ENCODE measurements at regions not wholly inside any gene's neighbourhood (a gene's known extent, or its start where the extent isn't known, plus 50 kb on each side); places are given as distances from the start of the nearest gene placed in this dataset.
"Not testable (repeated sequence)": the region's sequence is repeated elsewhere in the genome, so short reads cannot be mapped to it uniquely, and the experiment has no call there.

DNA sequence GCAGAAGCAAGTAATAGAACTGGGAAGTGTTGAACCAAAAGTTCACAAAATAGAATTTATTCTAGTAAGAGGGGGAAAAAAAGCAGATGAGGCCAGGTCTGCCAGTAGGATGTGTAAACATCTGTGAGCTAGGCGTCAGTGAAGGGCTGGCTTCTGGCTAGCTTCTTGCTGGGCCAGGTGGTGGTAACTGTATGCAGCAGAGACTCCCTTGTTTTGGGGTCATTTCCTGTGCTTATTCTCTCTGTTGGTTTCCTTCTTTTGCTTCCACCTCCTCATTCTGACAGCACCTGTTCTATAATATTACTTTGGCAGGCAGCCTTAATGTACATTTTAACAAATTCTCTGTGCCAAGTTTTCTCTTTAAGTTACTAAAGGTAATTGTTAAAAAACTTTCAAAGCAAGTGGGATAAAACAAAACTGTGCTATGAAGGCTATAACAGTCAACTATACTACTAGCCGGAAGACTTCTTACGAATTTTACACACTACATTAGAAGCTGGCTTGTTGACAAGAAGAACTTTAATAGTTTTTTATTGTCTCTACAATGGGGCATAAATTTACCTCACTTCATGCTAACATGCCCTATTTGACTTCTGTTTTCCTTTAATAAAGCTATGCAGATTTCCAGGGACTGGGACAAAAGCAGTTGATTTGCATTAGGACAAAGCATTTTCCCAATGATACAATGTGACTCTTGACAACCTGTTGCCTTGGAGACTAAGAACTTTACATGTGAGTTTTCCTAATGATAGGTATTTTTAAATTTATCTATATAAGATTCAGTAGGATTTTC, 318.8 kb upstream of the NAALADL2 start:
- DNase-seq (ENCODE audit: low read depth): no peak

DNA sequence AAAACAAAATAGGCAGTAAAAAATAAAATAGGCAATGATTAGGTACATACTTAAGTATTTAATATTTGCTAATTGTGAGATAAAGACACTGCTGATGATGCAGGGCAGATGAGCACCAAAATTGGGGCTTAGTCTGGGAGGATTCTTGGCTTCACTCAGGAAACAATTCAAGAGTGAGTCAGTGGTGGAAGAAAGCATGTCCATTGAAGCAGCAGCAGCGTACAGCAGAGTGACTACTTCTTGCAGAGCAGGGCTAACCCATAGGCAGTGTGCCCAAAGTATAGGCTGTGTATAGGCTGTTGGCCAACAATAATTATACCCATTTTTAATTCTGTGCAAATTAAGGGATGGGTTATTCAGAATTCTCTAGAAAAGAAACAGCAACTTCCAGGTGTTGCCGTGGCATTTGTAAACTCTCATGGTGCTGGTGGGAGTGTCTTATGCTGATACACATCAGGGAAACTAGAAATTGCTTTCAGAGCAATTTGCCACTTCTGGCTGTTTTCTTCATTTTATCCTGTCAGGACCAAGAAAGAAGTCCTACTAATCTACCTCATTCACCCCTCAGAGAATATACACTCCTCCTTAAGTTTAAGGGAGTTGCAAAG, 317.3 kb upstream of the NAALADL2 start:
- no peak for DNase-seq (ENCODE audit: low read depth)

DNA sequence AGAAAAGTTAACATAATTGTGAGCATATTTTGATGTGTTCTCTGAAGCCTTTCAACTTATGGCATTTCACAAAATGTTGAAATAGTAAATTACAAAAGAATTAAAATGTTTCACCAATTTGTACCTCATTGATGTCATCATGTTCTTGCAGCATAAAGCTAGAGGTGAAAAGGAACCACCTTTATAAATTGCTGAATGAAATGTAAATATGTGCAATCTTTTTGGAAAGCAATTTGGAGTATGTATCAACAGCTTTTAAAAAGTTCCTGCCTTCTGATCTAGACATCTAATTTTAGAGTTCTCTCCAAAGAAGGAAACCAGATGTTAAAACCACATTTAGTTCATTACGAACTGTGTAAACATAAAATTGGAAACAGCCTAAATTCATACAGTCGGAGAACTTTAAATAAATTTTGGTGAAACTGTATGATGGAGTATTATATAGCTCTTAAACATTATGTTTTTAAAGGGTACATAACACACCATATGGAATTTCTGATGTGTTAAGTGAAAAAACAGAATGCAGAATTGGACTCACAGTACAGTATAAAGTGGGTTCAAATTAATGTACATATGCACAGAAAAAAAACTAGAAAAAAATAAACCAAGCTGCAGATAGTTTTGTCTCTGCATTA, 311.2 kb upstream of the NAALADL2 start:
- DNase-seq (ENCODE audit: low read depth): no peak

DNA sequence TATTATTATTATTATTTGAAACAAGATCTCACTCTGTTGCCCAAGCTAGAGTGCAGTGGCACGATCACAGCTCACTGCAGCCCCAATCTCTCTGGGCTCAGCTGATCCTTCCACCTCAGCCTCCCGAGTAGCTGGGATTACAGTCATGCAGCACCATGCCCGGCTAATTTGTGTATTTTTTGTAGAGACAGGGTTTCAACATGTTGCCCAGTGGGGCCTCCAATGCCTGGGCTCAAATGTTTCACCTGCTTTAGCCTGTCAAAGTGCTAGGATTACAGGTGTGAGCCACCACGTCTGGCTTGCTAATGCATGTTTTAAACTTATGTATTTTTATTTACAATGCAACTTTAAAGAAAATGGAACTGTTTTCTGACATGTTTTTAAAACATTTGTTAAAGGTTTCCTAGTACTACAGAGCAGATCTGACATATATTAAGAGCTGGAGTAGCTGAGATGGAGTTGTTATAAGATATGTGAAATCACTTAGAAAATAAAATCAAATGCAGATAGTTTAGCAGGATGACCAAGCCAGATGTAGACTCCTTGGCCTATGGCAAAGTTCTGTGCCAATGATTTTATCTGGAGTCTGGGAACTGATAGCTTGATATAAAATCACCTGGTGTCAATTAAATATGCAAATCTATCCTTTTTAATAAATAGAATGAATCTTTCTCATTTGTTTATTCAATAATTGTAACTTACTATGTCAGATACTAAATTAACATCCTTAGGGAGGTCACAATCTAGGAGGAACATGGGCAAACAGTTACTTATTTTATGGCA, 310.1 kb upstream of the NAALADL2 start:
- no peak for DNase-seq (ENCODE audit: low read depth)

DNA sequence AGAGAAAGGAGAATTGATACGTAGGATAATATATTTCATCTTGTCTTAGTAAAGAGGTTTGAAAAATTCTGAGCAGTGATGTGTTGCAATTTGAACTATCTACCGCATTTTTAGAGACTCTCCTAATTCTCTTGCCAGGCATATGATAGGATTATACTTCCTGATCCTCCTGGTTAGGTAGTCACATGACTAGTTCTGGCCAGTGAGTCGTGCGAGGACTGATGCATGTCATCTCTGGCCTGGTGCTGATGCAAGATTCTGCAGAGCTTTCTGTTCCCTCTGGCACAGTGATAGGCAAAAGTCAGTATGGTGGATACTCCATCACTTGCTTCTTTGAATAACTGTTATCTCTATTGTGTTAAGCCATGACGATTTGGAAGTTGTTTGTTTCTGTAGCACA, 277.6 kb upstream of the NAALADL2 start:
- no peak for DNase-seq (ENCODE audit: low read depth)

DNA sequence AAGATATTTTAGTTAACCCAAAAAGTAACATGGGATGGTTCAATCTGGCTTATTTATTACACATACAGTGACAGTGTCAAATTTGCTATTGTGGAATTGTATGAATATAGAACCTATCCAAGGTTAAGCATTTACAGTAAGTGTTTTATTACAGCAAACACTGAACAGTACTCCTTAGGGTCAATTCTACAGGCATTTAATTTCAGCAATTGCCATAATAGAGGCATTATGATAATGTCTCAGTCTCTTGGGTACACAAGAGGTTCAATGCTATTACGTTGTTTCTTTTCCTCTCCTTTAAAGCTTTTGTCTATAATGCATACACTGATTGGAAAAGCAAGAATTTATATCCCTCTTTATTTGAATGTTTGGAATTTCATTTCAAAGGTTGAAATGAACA, 275.7 kb upstream of the NAALADL2 start:
- no peak for DNase-seq (ENCODE audit: low read depth)

DNA sequence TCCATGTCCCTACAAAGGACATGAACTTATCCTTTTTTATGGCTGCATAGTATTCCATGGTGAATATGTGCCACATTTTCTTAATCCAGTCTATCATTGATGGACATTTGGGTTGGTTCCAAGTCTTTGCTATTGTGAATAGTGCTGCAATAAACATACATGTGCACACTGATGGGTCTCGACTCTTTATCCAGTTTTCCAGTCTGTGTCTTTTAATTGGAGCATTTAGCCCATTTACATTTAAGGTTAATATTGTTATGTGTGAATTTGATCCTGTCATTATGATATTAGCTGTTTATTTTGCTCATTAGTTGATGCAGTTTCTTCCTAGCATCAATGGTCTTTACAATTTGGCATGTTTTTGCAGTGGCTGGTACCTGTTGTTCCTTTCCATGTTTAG, 272.0 kb upstream of the NAALADL2 start:
- not testable (repeated sequence) for DNase-seq (ENCODE audit: low read depth)

DNA sequence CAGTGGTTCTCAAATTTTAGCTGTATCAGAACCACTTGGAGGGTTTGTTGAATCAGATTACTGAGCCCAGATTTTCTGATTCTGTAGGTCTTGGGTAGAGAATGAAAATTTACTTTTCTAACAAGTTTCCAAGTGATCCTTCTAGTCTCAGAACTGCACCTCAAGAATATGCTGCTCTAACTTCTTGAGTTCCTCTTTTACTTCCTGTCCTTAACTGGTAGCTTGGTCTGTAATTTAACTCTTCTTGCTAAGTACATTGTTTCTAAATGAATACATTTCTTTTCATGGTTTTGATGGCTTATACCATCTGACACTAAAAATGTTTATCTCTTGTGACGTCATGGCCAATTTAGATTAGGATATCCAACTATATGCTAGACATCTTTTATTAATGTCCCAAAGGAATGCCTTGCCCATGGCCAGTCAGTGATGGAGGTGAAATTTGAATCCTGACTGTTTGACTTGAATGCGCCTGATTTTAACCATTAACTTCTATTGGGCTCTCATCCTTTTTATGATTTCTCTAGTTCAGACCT, 262.6 kb upstream of the NAALADL2 start:
- DNase-seq (ENCODE audit: low read depth): no peak

DNA sequence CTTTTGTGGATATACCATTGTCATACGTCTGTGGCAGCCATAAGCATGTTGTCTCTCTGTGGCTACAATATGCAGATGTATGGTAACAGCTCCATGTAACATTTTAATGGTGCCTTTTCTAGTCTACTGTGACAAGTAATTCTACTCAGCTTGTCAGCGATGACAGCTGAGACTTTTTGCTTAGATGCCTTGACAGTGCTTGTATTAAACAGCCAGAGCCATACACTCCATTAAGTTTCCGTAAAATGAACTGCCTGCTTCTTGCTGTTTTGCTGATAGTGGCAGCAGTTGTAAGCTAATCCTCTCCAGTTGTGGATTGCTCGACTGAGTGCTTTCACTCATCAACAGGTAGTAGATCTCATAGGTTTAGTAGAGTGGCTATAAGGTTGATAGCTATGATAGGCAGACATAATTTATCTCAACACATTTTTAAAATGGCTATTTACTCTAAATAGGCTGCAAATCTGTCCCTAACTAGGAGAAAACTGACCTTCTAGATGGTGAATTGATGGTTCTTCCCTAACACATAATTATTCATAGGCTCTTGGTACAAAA, 260.2 kb upstream of the NAALADL2 start:
- DNase-seq (ENCODE audit: low read depth): no peak

DNA sequence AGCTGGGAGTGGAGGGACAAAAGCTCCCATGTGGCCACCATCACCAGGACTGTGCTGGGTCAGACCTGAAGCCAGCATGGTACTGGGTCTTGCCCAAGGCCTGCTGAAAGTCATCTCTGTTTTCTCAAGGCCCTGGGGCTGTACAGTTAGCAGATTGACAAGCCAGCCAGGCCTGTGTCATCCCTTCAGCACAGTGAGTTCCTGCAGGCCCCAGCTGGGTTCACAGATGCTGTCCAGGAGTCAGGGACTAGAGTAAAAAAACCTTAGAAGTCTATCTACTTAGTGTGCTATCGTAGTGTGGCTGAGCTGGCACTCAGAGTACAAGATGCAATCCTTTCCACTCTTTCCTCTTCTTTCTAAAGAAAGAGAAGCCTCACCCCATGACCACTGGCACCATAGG, 246.0 kb upstream of the NAALADL2 start:
- no peak for DNase-seq (ENCODE audit: low read depth)

DNA sequence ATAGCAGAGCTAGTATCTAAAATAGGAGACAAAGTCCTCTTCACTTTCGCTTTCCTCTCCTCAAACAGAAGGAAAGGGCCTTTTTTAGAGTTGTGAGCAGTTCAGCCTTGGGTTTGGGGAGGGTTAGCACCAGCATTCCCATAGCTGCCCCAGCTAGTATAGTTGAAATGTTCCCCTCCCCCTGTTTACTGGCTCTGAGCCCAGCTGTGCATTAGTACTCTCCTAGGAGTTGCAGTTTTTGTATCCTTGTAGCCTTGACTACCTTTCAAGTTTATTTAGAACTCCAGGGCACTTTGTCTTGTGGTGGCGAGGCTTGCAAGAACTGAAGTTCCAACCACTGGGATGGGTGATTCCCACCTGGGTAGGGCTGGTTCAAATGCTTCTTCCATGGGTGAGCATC, 245.1 kb upstream of the NAALADL2 start:
- no peak for DNase-seq (ENCODE audit: low read depth)

DNA sequence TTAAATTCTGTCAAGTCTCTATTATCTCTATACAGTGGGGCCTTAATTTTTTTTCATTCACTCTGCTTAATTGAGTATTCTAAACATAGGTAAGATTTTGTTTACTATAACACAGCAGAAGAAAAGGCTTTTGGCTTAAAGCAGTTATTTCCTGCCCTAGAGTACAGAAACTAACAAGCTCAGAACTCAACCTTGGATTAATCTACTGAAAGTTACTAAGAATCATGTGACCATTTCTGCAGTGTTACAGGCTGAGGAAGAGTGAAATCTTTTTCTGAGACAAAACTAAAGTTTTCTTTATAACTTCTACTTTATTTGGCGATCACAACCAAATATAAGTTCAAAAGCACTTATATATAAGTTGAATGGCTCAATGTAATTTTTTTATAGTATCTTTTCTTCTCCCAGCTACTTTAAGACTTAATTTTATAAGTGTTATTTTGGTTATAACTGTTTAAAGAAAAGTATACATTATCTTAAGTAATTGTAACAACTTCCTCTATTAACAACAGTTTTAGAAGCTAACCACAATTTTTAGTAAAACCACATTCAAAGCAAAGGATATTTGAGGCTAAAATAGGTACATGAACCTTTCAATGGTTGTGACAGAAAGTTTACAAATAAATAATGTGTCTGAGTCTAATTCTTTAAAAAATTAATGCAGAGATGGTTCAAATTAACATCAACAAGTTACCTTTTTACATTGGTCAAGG, 240.6 kb upstream of the NAALADL2 start:
- DNase-seq (ENCODE audit: low read depth): no peak

DNA sequence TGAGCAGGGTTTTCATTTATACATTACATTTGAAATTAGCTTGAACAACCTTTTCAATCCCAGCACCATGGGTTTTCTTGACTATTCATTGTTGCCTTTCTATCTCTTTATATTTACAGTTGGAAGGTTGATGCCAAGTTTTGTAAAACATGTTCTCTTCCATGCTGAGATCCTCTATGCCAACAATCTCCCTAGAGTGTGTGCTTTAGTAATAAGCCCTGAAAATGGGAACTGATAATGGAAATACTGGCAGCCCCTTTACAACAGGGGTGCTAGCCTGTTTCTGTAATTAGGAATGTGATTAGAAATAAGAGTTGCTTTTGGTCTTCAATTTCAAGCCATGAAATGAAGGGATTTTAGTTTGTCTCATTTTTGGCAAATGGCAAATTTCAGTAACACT, 239.9 kb upstream of the NAALADL2 start:
- no peak for DNase-seq (ENCODE audit: low read depth)

DNA sequence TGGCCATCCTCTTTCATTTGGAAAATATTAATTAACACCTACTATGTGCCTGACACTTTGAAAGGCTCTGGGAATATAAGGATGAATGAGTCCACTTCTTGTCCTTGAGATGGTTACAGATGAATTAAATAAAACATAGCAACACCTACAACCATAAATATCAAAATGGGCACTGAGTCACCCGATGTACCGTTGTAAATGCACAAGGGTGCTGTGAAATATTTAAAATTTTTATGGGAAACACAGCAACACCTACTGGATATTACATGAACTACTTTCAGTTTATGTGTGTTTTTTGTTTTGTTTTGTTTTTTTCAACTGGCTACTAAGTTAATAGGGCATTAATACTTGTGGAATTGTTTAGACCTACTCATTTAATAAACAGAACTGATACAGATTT, 239.0 kb upstream of the NAALADL2 start:
- no peak for DNase-seq (ENCODE audit: low read depth)

DNA sequence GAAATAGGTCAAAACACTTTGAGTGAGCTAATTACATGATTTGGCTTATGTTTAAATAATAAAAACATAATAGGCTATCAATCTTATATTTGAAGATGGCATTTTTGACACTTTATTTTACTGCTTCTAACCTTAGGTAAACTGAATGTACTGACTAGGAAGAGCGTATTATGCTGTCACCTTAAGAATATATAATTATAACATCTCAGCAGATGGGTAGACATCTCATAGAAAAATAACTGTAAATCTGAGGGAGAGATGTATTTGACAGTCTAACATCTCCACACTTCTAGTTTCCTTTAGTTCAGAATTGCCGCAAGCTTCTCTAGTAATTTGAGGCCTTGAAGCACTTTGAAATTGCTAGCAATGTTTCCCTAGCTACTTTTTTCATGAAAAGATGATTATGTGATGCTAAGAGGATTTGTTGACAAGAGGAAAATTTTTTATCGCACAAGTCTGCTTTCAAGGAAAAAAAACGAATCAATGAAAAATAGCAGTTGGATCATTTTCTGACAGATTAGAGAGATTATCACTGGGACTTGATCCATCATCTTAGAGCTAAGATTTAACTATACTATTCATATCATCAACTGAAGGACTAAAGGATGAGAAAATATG, 238.2 kb upstream of the NAALADL2 start:
- DNase-seq (ENCODE audit: low read depth): no peak

DNA sequence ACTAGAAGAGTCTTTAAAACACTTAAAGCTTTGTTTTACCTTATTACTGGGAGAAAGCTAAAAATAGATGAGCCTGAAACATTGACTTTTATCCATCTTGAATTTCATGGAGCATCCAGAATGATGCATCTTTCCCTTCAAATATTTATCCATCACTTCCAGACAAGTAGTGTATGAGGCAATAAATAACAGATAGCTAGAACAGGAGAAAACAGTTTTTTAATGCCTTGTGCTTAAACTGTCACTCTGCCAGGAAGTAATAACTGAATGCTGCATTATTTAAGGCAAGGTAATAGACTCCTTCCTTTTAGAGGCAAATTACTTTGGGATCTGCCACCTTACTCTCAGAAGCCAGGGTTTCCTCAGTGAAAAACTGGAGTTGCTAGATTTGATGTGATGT, 225.8 kb upstream of the NAALADL2 start:
- DNase-seq (ENCODE audit: low read depth): no peak

DNA sequence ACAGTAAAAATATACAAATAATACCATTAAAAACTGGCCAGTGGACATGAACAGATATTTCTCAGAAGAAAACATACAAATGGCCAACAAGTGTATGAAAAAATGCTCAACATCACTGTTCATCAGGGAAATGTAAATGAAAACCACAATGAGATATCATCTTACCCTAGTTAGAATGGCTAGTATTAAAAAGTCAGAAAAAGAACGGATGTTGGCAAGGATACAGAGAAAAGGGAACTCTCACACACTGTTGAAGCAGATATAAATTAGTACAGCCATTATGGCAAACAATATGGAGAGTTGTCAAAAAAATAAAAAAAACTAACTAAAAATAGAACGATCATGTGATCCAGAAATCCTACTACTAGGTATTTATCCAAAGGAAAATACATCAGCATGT, 222.7 kb upstream of the NAALADL2 start:
- no peak for DNase-seq (ENCODE audit: low read depth)

DNA sequence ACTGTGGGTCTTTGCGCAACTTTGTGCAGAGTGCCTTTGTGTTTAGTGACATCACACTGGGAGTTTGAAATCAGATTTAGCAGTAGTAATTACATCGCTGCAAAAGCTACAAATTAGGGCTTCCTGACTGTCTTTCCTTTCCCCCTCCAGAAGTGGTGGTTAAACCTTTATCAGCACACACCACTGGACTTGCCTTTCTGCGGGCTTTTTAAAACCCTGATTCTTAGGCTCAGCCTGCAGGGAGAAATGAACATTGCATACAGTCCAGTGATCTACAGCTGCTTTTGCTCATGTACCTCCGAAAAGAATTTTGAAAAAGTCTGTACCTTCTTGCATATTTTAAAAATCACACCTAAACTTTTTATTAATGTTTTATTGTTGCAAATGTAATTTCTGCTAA, 219.7 kb upstream of the NAALADL2 start:
- DNase-seq (ENCODE audit: low read depth): no peak

DNA sequence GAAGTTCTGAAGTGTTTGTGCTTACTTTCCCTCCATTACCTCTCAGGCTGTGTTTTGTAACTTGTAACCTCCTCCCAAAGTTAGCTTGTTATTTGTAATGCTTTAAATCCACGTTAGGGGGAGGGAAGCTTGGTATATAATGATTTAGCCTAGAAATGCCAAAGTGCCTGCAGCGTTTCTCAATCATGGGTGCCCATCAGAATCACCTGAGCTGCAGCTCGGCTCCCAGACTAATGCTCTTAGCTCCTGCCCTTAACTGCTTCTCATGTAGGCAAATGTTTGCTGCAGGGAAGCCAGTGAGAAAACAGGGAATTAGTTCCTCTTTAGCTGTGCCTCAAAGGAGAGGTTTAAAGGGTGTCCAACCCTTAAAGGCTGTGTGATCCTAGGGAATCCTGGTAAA, 219.2 kb upstream of the NAALADL2 start:
- no peak for DNase-seq (ENCODE audit: low read depth)

DNA sequence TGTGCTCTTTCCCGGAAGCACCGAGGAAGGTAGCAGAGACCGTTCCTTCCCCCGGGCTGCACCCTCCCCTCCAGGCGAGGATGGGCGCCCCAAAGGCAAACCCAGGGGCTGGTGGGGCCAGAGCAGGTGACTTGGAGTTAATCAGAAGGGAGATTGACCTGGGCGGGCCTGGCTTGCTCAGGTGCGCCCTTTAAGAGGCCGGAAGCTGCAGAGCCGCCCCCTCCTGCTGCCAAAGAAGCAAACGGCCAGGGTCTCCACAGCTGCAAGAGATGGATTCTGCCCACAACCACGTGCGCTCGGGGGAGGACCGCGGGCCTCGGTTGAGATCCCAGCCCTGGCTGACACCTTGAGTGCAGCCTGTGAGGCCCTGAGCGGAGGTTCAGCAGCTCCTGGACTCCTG, 218.2 kb upstream of the NAALADL2 start:
- no peak for DNase-seq (ENCODE audit: low read depth)

DNA sequence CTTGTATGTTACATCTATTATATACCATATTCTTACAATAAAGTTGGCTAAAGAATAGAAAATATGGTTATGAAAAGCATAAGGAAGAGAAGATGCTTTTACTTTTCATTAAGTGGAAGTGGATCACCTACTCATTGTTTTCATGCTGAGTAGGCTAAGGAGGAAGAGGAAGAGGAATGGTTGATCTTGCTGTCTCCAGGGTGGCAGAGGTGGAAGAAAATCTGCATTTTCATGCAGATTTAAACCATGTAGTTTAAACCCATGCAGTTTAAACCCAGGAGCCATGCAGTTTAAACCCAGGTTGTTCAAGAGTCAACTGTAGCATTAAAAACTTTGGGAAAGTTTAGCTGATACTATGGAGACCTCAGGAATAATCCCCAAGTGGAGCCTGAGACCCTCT, 214.8 kb upstream of the NAALADL2 start:
- no peak for DNase-seq (ENCODE audit: low read depth)
